ENCODE measurements at regions not wholly inside any gene's neighbourhood (a gene's known extent, or its start where the extent isn't known, plus 50 kb on each side); places are given as distances from the start of the nearest gene placed in this dataset.

GRCh38 chr9:23123048-23123632 is 676.5 kb downstream of the DMRTA1 start (continued):
- TF ChIP-seq PRDM6 (tag by site-specific recombination; IDR thresholded peaks at IDR 0.05) (no peak), SP3 (tag by site-specific recombination; IDR thresholded peaks at IDR 0.05) (no peak), ZNF302 (tag by site-specific recombination; IDR thresholded peaks at IDR 0.05; ENCODE audit: low read depth) (no peak), ZNF791 (tag by site-specific recombination; IDR thresholded peaks at IDR 0.05) (no peak), ZNF654 (tag by site-specific recombination; IDR thresholded peaks at IDR 0.05; ENCODE audit: low read depth) (no peak), SCRT2 (tag by site-specific recombination; IDR thresholded peaks at IDR 0.05) (no peak), KLF7 (tag by site-specific recombination; IDR thresholded peaks at IDR 0.05; ENCODE audit: borderline replicate concordance) (no peak), ZNF146 (tag by site-specific recombination; IDR thresholded peaks at IDR 0.05) (no peak)

GRCh38 chr9:23145467-23145866 is 680.6 kb downstream of the ELAVL2 start:
- TF ChIP-seq ZNF510 (tag by site-specific recombination; IDR thresholded peaks at IDR 0.05; ENCODE audit: insufficient replicate concordance) (no peak), ZNF777 (tag by site-specific recombination; IDR thresholded peaks at IDR 0.05; ENCODE audit: borderline replicate concordance) (no peak), ZNF404 (tag by site-specific recombination; IDR thresholded peaks at IDR 0.05) (no peak), ZIC2 (tag by site-specific recombination; IDR thresholded peaks at IDR 0.05) (no peak), TSHZ1 (tag by site-specific recombination; IDR thresholded peaks at IDR 0.05; ENCODE audit: borderline replicate concordance) (no peak), KLF9 (tag by site-specific recombination; IDR thresholded peaks at IDR 0.05; ENCODE audit: low read depth) (no peak), ZNF585B (tag by site-specific recombination; IDR thresholded peaks at IDR 0.05) (peak; percentile 73)
- Histone ChIP-seq H3K9me3 (ENCODE audit: control insufficient read depth, insufficient read depth, low read depth, low read length) (no peaks in the 10 kb centered on the region), H3K36me3 (ENCODE audit: control insufficient read depth in 2 of 2, insufficient read depth in 1 of 2, low read length in 2 of 2) (no peaks in the 10 kb centered on the region), H3K4me1 (ENCODE audit: control insufficient read depth, insufficient read depth, low read length) (no peaks in the 10 kb centered on the region), H3K4me3 (ENCODE audit: low read depth, low read length) (no peak overlapping the region), H3K27ac (ENCODE audit: extremely low read depth, low read depth, low read length) (no peak overlapping the region)
- ChIA-PET CTCF (no interaction called here), POLR2A (no interaction called here)

GRCh38 chr9:23153058-23153457 is 673.0 kb downstream of the ELAVL2 start:
- no peaks in the 10 kb centered on the region for H3K36me3 ChIP-seq (ENCODE audit: control insufficient read depth in 2 of 2, insufficient read depth in 1 of 2, low read length in 2 of 2)
- H3K4me3 ChIP-seq (ENCODE audit: low read depth, low read length), result no peak overlapping the region
- no peak for TF ChIP-seq ZNF148 (tag by site-specific recombination; IDR thresholded peaks at IDR 0.05; ENCODE audit: borderline replicate concordance)
- no peak for TF ChIP-seq ZNF670 (tag by site-specific recombination; IDR thresholded peaks at IDR 0.05; ENCODE audit: low read depth)
- no peak for TF ChIP-seq ZNF626 (tag by site-specific recombination; IDR thresholded peaks at IDR 0.05)
- no peak for TF ChIP-seq FEZF1 (tag by site-specific recombination; IDR thresholded peaks at IDR 0.05)
- no peak for TF ChIP-seq ZNF174 (tag by site-specific recombination; IDR thresholded peaks at IDR 0.05)
- TF ChIP-seq REPIN1 (tag by site-specific recombination; IDR thresholded peaks at IDR 0.05; ENCODE audit: low read depth), result no peak
- TF ChIP-seq ZNF433 (tag by site-specific recombination; IDR thresholded peaks at IDR 0.05; ENCODE audit: low read depth), result no peak
- no peak for TF ChIP-seq ZBTB8A (tag by site-specific recombination; IDR thresholded peaks at IDR 0.05)
- ChIA-PET CTCF (no interaction called here), POLR2A (no interaction called here)
- H3K9me3 ChIP-seq (ENCODE audit: control insufficient read depth, insufficient read depth, low read depth, low read length), result no peaks in the 10 kb centered on the region
- H3K27ac ChIP-seq (ENCODE audit: extremely low read depth, low read depth, low read length), result no peak overlapping the region
- H3K4me1 ChIP-seq (ENCODE audit: control insufficient read depth, insufficient read depth, low read length), result no peaks in the 10 kb centered on the region
